Body of pancreas (tissue), 4 donors: ENCODE measurements at regions not wholly inside any gene's neighbourhood (a gene's known extent, or its start where the extent isn't known, plus 50 kb on each side); places are given as distances from the start of the nearest gene placed in this dataset.

Experiments used
- ATAC-seq: fragments of 150-250 bp; one replicate; pipeline ENCODE4 v1.9.1; 2016
- DNase-seq, 4 donors: peaks; one replicate each; pipeline ENCODE4 v3.0.0-alpha.2; 2019
- H3K27ac ChIP-seq, 4 donors: fragments of 200-600 bp; sonication (generic); 1 replicate in 3 of 4; 2 replicates in 1 of 4; pipeline versions ENCODE4 v1.5.1 to v1.6.1; 2016 to 2019; ENCODE audit warnings: mild to moderate bottlenecking in 1 of 4, mixed read lengths in 1 of 4, moderate library complexity in 1 of 4
- H3K27me3 ChIP-seq, 2 donors: fragments of 200-600 bp; sonication (generic); one replicate each; pipeline ENCODE4 v1.6.0; 2016; ENCODE audit warnings: mild to moderate bottlenecking in 1 of 2
- H3K36me3 ChIP-seq, 2 donors: fragments of 200-600 bp; sonication (generic); replicated peaks in 1 of 2; 2 replicates each; pipeline ENCODE4 v1.5.1; 2016; ENCODE audit warnings: low read depth in 2 of 2; ENCODE audit not compliant: insufficient read depth in 1 of 2
- H3K4me1 ChIP-seq: fragments of 200-600 bp; sonication (generic); one replicate; pipeline ENCODE4 v1.6.0; 2016
- H3K4me3 ChIP-seq, 2 donors: fragments of 200-600 bp; sonication (generic); 1 replicate in 1 of 2; 2 replicates in 1 of 2; pipeline ENCODE4 v1.5.1; 2016 to 2019
- H3K9me3 ChIP-seq, 3 donors: fragments of 200-600 bp; sonication (generic); 1 replicate in 2 of 3; 2 replicates in 1 of 3; pipeline ENCODE4 v1.5.1; 2016
- POLR2A ChIP-seq, 3 donors: fragments of 450-650 bp; IDR thresholded peaks; one replicate each; pipeline ENCODE4 v1.6.1; 2016; ENCODE audit warnings: antibody characterized with exemption in 3 of 3, mild to moderate bottlenecking in 2 of 3
- WGBS, 2 donors: methylation state at CpG; one replicate each; pipeline ENCODE4 v1.1.5; 2017; 5-methylcytosine and 5-hydroxymethylcytosine counted together
- intact Hi-C: fragments of 100-400 bp; cut with DNase I; formaldehyde crosslinking; loops from one replicate; pipeline ENCODE4 v1.15.1; 2023
- TF ChIP-seq, protein P1 (sequence below), 7 experiments: fragments of 450-650 bp in 4 of 7; fragments of 200-600 bp in 3 of 7; sonication (generic) in 3 of 7; IDR thresholded peaks; one replicate each; pipeline ENCODE4 v1.5.1; 2016 to 2019; ENCODE audit warnings: antibody characterized with exemption in 7 of 7

DNA sequence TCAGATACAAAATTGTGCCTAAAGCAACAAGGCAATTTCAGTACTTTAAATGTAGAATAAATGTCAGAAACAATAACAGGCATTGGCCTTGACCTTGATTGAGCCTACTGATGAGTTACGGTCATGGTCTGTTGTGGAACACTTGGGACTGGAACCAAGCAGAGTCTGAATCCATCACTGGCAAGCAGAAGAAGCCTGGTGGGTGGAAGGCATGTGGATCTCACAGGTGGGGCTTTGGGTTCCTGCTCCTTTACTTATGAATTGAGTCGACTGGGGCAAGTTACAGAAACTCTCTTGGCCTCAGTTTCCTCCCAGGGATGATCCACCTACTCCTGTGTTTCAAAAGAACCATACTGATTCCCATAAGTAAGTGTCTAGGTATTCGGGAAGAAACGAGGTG, 102.3 kb downstream of the KCNF1 start:
- 67 to 70% methylated on average over 4 of the region's 4 CpGs for WGBS, 2 donors
- no peak overlapping the region for H3K27ac ChIP-seq
- DNase-seq (no peak), ATAC-seq (no peak)
- TF ChIP-seq, protein P1, sequence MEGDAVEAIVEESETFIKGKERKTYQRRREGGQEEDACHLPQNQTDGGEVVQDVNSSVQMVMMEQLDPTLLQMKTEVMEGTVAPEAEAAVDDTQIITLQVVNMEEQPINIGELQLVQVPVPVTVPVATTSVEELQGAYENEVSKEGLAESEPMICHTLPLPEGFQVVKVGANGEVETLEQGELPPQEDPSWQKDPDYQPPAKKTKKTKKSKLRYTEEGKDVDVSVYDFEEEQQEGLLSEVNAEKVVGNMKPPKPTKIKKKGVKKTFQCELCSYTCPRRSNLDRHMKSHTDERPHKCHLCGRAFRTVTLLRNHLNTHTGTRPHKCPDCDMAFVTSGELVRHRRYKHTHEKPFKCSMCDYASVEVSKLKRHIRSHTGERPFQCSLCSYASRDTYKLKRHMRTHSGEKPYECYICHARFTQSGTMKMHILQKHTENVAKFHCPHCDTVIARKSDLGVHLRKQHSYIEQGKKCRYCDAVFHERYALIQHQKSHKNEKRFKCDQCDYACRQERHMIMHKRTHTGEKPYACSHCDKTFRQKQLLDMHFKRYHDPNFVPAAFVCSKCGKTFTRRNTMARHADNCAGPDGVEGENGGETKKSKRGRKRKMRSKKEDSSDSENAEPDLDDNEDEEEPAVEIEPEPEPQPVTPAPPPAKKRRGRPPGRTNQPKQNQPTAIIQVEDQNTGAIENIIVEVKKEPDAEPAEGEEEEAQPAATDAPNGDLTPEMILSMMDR (IDR thresholded peaks at IDR 0.05), result no peak
- no peak for TF ChIP-seq POLR2A (IDR thresholded peaks at IDR 0.05)
- peaks cover under 1% of the 10 kb centered on the region for H3K4me1 ChIP-seq
- no peaks in the 10 kb centered on the region for H3K27me3 ChIP-seq
- H3K4me3 ChIP-seq, result no peak overlapping the region
- intact Hi-C loops, result no loop called here
- H3K36me3 ChIP-seq, result no peaks in the 10 kb centered on the region
- H3K9me3 ChIP-seq, result no peaks in the 10 kb centered on the region

DNA sequence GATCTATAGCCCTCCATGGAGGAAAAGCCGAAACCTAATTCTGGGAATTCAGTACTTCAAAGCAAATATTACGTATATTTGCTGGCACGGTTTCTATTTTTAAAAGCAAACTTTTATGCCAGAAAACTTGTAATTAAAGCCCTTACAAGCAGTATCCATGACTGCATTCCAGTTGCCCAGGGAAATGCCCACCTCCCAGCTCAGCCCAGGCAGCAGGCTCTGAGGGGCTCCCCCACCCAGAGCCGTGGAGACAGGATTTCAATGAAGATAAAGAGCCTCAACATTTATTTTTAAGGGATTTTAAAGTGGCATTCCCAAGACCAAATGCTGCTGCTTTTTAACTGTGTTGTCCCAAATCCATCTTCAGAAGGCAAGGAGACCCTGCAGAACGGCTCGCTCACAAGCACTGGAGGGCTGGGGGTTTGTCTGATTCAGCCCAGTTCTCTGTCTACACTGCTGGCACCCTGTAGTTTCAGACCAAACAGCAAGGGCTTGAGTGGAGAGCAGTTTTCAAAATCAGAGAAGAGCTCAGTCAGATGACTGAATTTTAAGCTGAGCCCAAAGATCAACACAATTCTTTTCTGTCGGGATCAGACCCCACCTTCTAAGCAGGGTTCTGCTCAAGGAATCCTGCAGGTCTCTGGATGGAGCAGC, 105.1 kb downstream of the KCNF1 start:
- no peak for DNase-seq
- ATAC-seq, result no peak
- intact Hi-C loops, result no loop called here
- no peak overlapping the region for H3K27ac ChIP-seq
- H3K27me3 ChIP-seq, result no peaks in the 10 kb centered on the region
- no peaks in the 10 kb centered on the region for H3K9me3 ChIP-seq
- no peaks in the 10 kb centered on the region for H3K36me3 ChIP-seq
- WGBS, 2 donors, result 81 to 84% methylated on average over 7 of the region's 7 CpGs
- no peaks in the 10 kb centered on the region for H3K4me1 ChIP-seq
- H3K4me3 ChIP-seq, result no peak overlapping the region
- TF ChIP-seq POLR2A (IDR thresholded peaks at IDR 0.05), result no peak
- TF ChIP-seq, protein P1 (IDR thresholded peaks at IDR 0.05), result no peak

DNA sequence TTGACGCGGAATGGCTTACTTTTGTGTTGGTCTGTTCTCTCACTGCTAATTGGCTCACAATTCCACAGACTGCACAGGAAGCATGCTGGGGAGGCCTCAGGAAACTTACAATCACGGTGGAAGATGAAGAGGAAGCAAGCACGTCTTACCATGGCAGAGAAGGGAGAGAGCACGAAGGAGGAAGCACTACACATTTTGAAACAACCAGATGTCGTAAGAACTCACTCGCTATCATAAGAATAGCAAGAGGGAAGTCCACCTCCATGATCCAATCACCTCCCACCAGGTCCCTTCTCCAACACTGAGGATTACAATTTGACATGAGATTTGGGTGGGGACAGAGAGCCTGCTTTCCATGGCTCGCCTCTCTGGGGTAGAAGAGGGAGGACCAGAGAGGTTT, 106.2 kb downstream of the KCNF1 start:
- intact Hi-C loops, result no loop called here
- no peaks in the 10 kb centered on the region for H3K27me3 ChIP-seq
- H3K9me3 ChIP-seq, result no peaks in the 10 kb centered on the region
- no peak for TF ChIP-seq POLR2A (IDR thresholded peaks at IDR 0.05)
- TF ChIP-seq, protein P1 (IDR thresholded peaks at IDR 0.05), result no peak
- H3K4me3 ChIP-seq, result no peak overlapping the region
- H3K4me1 ChIP-seq, result no peaks in the 10 kb centered on the region
- no peaks in the 10 kb centered on the region for H3K36me3 ChIP-seq
- no peak overlapping the region for H3K27ac ChIP-seq
- no peak for DNase-seq
- WGBS, 2 donors, result 69 to 86% methylated on average over 8 of the region's 8 CpGs
- ATAC-seq, result no peak

DNA sequence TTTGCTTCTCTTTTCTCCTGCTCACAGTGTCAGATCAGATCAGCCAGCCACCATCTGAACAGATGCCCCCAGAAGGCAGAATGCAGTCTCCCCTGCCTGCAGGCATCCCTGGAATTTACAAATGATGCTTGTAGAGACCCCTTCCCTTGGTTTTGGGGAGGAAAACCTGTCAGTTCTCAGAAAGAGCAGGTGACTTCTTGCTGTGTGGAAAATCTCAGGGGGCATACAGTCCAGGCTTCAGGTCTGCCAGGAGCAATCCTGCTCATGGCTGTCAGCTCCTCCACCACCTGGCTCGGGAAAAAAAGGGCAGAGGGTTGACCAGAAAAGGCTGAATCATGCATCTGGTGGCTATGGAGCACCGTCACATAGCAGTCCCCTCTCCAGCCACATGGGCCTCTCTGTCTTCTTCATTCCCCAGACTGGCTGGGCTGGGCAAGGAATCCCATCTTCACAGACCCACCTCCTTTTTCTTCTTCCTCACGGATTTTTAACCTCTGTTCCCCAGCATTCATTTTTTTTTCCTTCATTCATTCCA, 107.0 kb downstream of the KCNF1 start:
- H3K27me3 ChIP-seq, result no peaks in the 10 kb centered on the region
- ATAC-seq (no peak), DNase-seq (no peak)
- peaks cover 3% of the 10 kb centered on the region for H3K4me1 ChIP-seq
- 71 to 74% methylated on average over 3 of the region's 3 CpGs for WGBS, 2 donors
- H3K36me3 ChIP-seq, result no peaks in the 10 kb centered on the region
- no peak for TF ChIP-seq POLR2A (IDR thresholded peaks at IDR 0.05)
- TF ChIP-seq, protein P1 (IDR thresholded peaks at IDR 0.05), result no peak
- intact Hi-C loops, result no loop called here
- no peak overlapping the region for H3K27ac ChIP-seq
- no peaks in the 10 kb centered on the region for H3K9me3 ChIP-seq
- no peak overlapping the region for H3K4me3 ChIP-seq

DNA sequence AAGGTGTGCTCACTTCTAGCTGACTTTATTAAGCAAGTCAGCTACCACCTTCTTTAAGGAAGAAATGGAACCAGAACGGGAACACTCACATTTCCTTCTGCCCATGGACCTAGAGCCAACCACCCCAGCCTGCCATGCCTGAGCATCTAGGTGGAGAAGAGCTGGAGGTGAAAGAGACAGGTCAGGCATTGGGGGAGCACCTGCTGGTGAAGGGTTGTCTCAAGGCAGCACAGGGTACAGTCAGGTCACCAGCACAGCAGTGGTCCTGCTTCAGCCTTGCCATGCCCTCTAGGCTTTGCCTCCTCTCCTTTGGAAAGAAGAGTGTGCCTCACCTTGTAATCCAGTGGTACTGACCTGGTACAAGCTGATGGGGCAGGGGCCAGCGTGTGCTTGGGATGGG, 107.9 kb downstream of the KCNF1 start:
- no peaks in the 10 kb centered on the region for H3K36me3 ChIP-seq
- no peak for DNase-seq
- ATAC-seq, result no peak
- TF ChIP-seq, protein P1 (IDR thresholded peaks at IDR 0.05), result no peak
- TF ChIP-seq POLR2A (IDR thresholded peaks at IDR 0.05), result no peak
- no peak overlapping the region for H3K27ac ChIP-seq
- 96 to 100% methylated on average over 2 of the region's 2 CpGs for WGBS, 2 donors
- H3K4me3 ChIP-seq, result no peak overlapping the region
- H3K4me1 ChIP-seq, result peaks cover 12% of the 10 kb centered on the region
- intact Hi-C loops, result no loop called here
- H3K9me3 ChIP-seq, result no peaks in the 10 kb centered on the region
- no peaks in the 10 kb centered on the region for H3K27me3 ChIP-seq
